Endothelial cell of umbilical vein (primary cell): ENCODE measurements at regions not wholly inside any gene's neighbourhood (a gene's known extent, or its start where the extent isn't known, plus 50 kb on each side); places are given as distances from the start of the nearest gene placed in this dataset.

Experiments
- BruUV-seq: library from RNA; stranded (reverse); fragments of 400-500 nt; replicated peaks from 2 replicates; lab custom pipeline; 2021; lab: Mats Ljungman, UMichigan
- CTCF ChIA-PET: fragments of 300-600, 350-600 bp; sonication (Branson Sonifier 250); formaldehyde crosslinking; loops from one replicate; lab custom pipeline; 2021; ENCODE audit warnings: antibody characterized with exemption, inconsistent platforms; lab: Charles Lee
- POLR2A ChIA-PET: fragments of 300-600, 350-600 bp; sonication (Branson Sonifier 250); formaldehyde crosslinking; loops from one replicate; lab custom pipeline; 2021; ENCODE audit warnings: antibody characterized with exemption, inconsistent platforms; lab: Charles Lee
- DNase-seq: peaks from one replicate; pipeline ENCODE4 v3.0.0-alpha.2; 2011; ENCODE audit warnings: low read depth, low spot score
- FAIRE-seq: peaks from 2 replicates; lab custom pipeline; 2011; peaks lifted over from hg19 to GRCh38; lab: Jason Lieb, UNC
- H2AFZ ChIP-seq: 2 replicates; pipeline ENCODE4 v1.6.0; 2012; ENCODE audit warnings: low read depth, low read length, control low read depth, inconsistent platforms
- H3K27ac ChIP-seq: 2 replicates; pipeline ENCODE4 v1.5.1; 2011; ENCODE audit warnings: low read depth, mild to moderate bottlenecking, control low read depth, low read length, moderate library complexity; ENCODE audit not compliant: insufficient read depth
- H3K27me3 ChIP-seq, 2 experiments: 2 replicates each; pipeline versions ENCODE4 v1.6.0 to v1.6.1; 2011; ENCODE audit warnings: low read length in 2 of 2, mixed read lengths in 1 of 2; ENCODE audit not compliant: control insufficient read depth in 2 of 2, insufficient read depth in 2 of 2
- H3K36me3 ChIP-seq, 2 experiments: 2 replicates in 1 of 2; 3 replicates in 1 of 2; pipeline ENCODE4 v1.5.1; 2011; ENCODE audit warnings: low read length in 2 of 2, mild to moderate bottlenecking in 1 of 2, moderate library complexity in 1 of 2; ENCODE audit not compliant: control insufficient read depth in 2 of 2, insufficient read depth in 2 of 2; ENCODE audit errors: extremely low read depth in 1 of 2
- H3K4me1 ChIP-seq: 3 replicates; pipeline ENCODE4 v1.5.1; 2011; ENCODE audit warnings: mild to moderate bottlenecking, low read length; ENCODE audit not compliant: control insufficient read depth, insufficient read depth; ENCODE audit errors: extremely low read depth
- H3K4me2 ChIP-seq: 2 replicates; pipeline ENCODE4 v1.6.1; 2011; ENCODE audit warnings: low read length, control low read depth, mixed read lengths; ENCODE audit not compliant: insufficient read depth
- H3K4me3 ChIP-seq, 3 experiments: fragments of 200-600 bp in 1 of 3; sonication (generic), shearing (Covaris generic) in 1 of 3; replicated peaks in 1 of 3; 2 replicates each; pipeline ENCODE4 v1.5.1; 2011 to 2016; ENCODE audit warnings: control low read depth in 3 of 3, low read length in 3 of 3, mild to moderate bottlenecking in 2 of 3, inconsistent platforms in 1 of 3, low read depth in 1 of 3, moderate library complexity in 1 of 3; ENCODE audit not compliant: insufficient read depth in 1 of 3
- H3K79me2 ChIP-seq: 2 replicates; pipeline ENCODE4 v1.6.0; 2012; ENCODE audit warnings: low read length, inconsistent platforms; ENCODE audit not compliant: control insufficient read depth, insufficient read depth
- H3K9ac ChIP-seq: replicated peaks from 2 replicates; pipeline ENCODE3; 2011; ENCODE audit warnings: low read length, control low read depth; ENCODE audit not compliant: insufficient read depth; ENCODE audit errors: extremely low read depth
- H3K9me1 ChIP-seq: replicated peaks from 3 replicates; pipeline ENCODE4 v1.6.0; 2011; ENCODE audit warnings: mild to moderate bottlenecking, low read length; ENCODE audit not compliant: control insufficient read depth, insufficient read depth; ENCODE audit errors: extremely low read depth
- H3K9me3 ChIP-seq: replicated peaks from 2 replicates; pipeline ENCODE4 v1.5.1; 2012; ENCODE audit warnings: low read length, inconsistent platforms; ENCODE audit not compliant: control insufficient read depth, insufficient read depth
- H4K20me1 ChIP-seq: replicated peaks from 2 replicates; pipeline ENCODE3; 2011; ENCODE audit warnings: mild to moderate bottlenecking, low read length; ENCODE audit not compliant: control insufficient read depth, insufficient read depth; ENCODE audit errors: extremely low read depth
- EZH2 ChIP-seq: IDR thresholded peaks from 2 replicates; pipeline ENCODE4 v1.6.1; 2012; ENCODE audit warnings: borderline replicate concordance, low read depth, mild to moderate bottlenecking, moderate library complexity, low read length, inconsistent platforms; ENCODE audit not compliant: severe bottlenecking
- FOS ChIP-seq: IDR thresholded peaks from 2 replicates; pipeline ENCODE4 v1.6.1; 2011; ENCODE audit warnings: mild to moderate bottlenecking, low read length, moderate library complexity, borderline replicate concordance; ENCODE audit not compliant: insufficient read depth
- GATA2 ChIP-seq: IDR thresholded peaks from 2 replicates; pipeline ENCODE4 v1.7.0; 2011; ENCODE audit warnings: low read depth, mild to moderate bottlenecking, moderate library complexity, mixed read lengths, low read length; ENCODE audit not compliant: insufficient read length, insufficient read depth
- JUN ChIP-seq: IDR thresholded peaks from 2 replicates; pipeline ENCODE4 v1.6.1; 2011; ENCODE audit warnings: borderline replicate concordance, low read depth; ENCODE audit not compliant: insufficient read length, insufficient read depth
- MYC ChIP-seq: IDR thresholded peaks from one replicate; pipeline ENCODE4 v1.6.1; 2011; ENCODE audit warnings: mild to moderate bottlenecking, low read depth, low read length
- POLR2A ChIP-seq: IDR thresholded peaks from 2 replicates; pipeline ENCODE4 v1.6.1; 2012; ENCODE audit warnings: low read depth, mild to moderate bottlenecking, control low read depth, low read length
- POLR2AphosphoS5 ChIP-seq: IDR thresholded peaks from 2 replicates; pipeline ENCODE4 v1.6.1; 2012; ENCODE audit warnings: low read depth, mild to moderate bottlenecking, control low read depth, low read length, moderate library complexity; ENCODE audit not compliant: insufficient read depth
- dilution Hi-C: fragments of 300-500 bp; cut with MboI; formaldehyde crosslinking; loops from one replicate; pipeline ENCODE4 v1.15.0; 2019; ENCODE audit warnings: low sequenced_read_pairs; ENCODE audit not compliant: extremely low pct_ligation_motif_present
- intact Hi-C: fragments of 100-400 bp; cut with micrococcal nuclease; formaldehyde crosslinking; loops from one replicate; pipeline ENCODE4 v1.10.0; 2022
- TF ChIP-seq, protein P1 (sequence below), 2 donors: IDR thresholded peaks; 1 replicate in 1 of 2; 2 replicates in 1 of 2; pipeline ENCODE4 v1.5.1; 2011; ENCODE audit warnings: low read length in 2 of 2, mild to moderate bottlenecking in 2 of 2, moderate library complexity in 2 of 2, control low read depth in 1 of 2, inconsistent platforms in 1 of 2, low read depth in 1 of 2; ENCODE audit not compliant: insufficient read depth in 1 of 2; ENCODE audit errors: extremely low read depth in 1 of 2
- TF ChIP-seq, protein P2 (sequence below): IDR thresholded peaks from 2 replicates; pipeline ENCODE4 v1.6.1; 2011; ENCODE audit not compliant: insufficient read depth, insufficient read length

GRCh38 chr3:59482684-59483083 lies 432.9 kb upstream of the CFAP20DC start:
- no peaks in the 10 kb centered on the region for H3K9me1 ChIP-seq
- H3K27ac ChIP-seq: no peak overlapping the region
- H3K27me3 ChIP-seq: no peaks in the 10 kb centered on the region
- no peak for DNase-seq
- ChIA-PET POLR2A (no interaction called here), CTCF (no interaction called here)
- H3K9me3 ChIP-seq: no peaks in the 10 kb centered on the region
- H3K9ac ChIP-seq: no peak overlapping the region
- H3K4me1 ChIP-seq: no peaks in the 10 kb centered on the region
- no peak overlapping the region for H2AFZ ChIP-seq
- dilution Hi-C loops (no loop called here), intact Hi-C loops (no loop called here)
- no peak for FAIRE-seq
- H3K36me3 ChIP-seq: no peaks in the 10 kb centered on the region
- H4K20me1 ChIP-seq: no peaks in the 10 kb centered on the region
- no TSS peak for BruUV-seq
- no peak overlapping the region for H3K4me2 ChIP-seq
- H3K79me2 ChIP-seq: no peaks in the 10 kb centered on the region
- TF ChIP-seq EZH2: no peak
- TF ChIP-seq GATA2: no peak
- TF ChIP-seq, protein P1, sequence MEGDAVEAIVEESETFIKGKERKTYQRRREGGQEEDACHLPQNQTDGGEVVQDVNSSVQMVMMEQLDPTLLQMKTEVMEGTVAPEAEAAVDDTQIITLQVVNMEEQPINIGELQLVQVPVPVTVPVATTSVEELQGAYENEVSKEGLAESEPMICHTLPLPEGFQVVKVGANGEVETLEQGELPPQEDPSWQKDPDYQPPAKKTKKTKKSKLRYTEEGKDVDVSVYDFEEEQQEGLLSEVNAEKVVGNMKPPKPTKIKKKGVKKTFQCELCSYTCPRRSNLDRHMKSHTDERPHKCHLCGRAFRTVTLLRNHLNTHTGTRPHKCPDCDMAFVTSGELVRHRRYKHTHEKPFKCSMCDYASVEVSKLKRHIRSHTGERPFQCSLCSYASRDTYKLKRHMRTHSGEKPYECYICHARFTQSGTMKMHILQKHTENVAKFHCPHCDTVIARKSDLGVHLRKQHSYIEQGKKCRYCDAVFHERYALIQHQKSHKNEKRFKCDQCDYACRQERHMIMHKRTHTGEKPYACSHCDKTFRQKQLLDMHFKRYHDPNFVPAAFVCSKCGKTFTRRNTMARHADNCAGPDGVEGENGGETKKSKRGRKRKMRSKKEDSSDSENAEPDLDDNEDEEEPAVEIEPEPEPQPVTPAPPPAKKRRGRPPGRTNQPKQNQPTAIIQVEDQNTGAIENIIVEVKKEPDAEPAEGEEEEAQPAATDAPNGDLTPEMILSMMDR (IDR thresholded peaks at IDR 0.05; ENCODE audit: extremely low read depth in 1 of 2, insufficient read depth in 1 of 2, low read depth in 1 of 2, low read length in 2 of 2): no peak
- no peak for TF ChIP-seq JUN
- TF ChIP-seq FOS: no peak
- no peak for TF ChIP-seq POLR2AphosphoS5
- TF ChIP-seq, protein P2, sequence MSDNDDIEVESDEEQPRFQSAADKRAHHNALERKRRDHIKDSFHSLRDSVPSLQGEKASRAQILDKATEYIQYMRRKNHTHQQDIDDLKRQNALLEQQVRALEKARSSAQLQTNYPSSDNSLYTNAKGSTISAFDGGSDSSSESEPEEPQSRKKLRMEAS: no peak
- no peak for TF ChIP-seq MYC
- no peak for TF ChIP-seq POLR2A
- no peak overlapping the region for H3K4me3 ChIP-seq
